Right atrium auricular region (tissue), 2 donors: ENCODE measurements at regions not wholly inside any gene's neighbourhood (a gene's known extent, or its start where the extent isn't known, plus 50 kb on each side); places are given as distances from the start of the nearest gene placed in this dataset.

Experiments used
- DNase-seq: peaks from one replicate; pipeline ENCODE4 v3.0.0-alpha.2; 2019; ENCODE audit warnings: low spot score
- H3K27ac ChIP-seq, 2 donors: fragments of 200-600 bp; sonication (generic); 1 replicate in 1 of 2; 2 replicates in 1 of 2; pipeline ENCODE4 v1.5.1; 2016 to 2019
- H3K27me3 ChIP-seq, 2 donors: fragments of 200-600 bp; sonication (generic); one replicate each; pipeline versions ENCODE4 v1.5.1 to v1.6.0; 2017 to 2019
- H3K36me3 ChIP-seq: fragments of 200-600 bp; sonication (generic); one replicate; pipeline ENCODE4 v1.5.1; 2016
- H3K4me1 ChIP-seq, 2 donors: fragments of 200-600 bp; sonication (generic); one replicate each; pipeline versions ENCODE4 v1.5.1 to v1.6.0; 2017 to 2019
- H3K4me3 ChIP-seq, 2 donors: fragments of 200-600 bp; sonication (generic); 1 replicate in 1 of 2; 2 replicates in 1 of 2; pipeline ENCODE4 v1.5.1; 2017 to 2019; ENCODE audit warnings: mild to moderate bottlenecking in 1 of 2, moderate library complexity in 1 of 2
- H3K9me3 ChIP-seq, 2 donors: fragments of 200-600 bp; sonication (generic); one replicate each; pipeline ENCODE4 v1.5.1; 2019
- CTCF ChIP-seq, 2 donors: fragments of 200-600 bp; sonication (generic); IDR thresholded peaks; one replicate each; pipeline ENCODE4 v1.5.1; 2019; ENCODE audit warnings: antibody characterized with exemption in 2 of 2

GRCh38 chr2:154603682-154604081, 94.8 kb upstream of the KCNJ3 start:
- H3K27ac ChIP-seq, result no peak overlapping the region
- no peak for DNase-seq
- no peaks in the 10 kb centered on the region for H3K9me3 ChIP-seq
- no peak overlapping the region for H3K4me3 ChIP-seq
- H3K36me3 ChIP-seq, result no peaks in the 10 kb centered on the region
- H3K27me3 ChIP-seq, result no peaks in the 10 kb centered on the region
- H3K4me1 ChIP-seq, result no peaks in the 10 kb centered on the region
- TF ChIP-seq CTCF (IDR thresholded peaks at IDR 0.05), result no peak

- no peak for DNase-seq
- H3K36me3 ChIP-seq, result no peaks in the 10 kb centered on the region
- H3K9me3 ChIP-seq, result no peaks in the 10 kb centered on the region
- no peaks in the 10 kb centered on the region for H3K27me3 ChIP-seq
- no peak overlapping the region for H3K27ac ChIP-seq
- no peak for TF ChIP-seq CTCF (IDR thresholded peaks at IDR 0.05)
- H3K4me1 ChIP-seq, result no peaks in the 10 kb centered on the region
- no peak overlapping the region for H3K4me3 ChIP-seq
These were observed 90.1 kb upstream of the KCNJ3 start for GRCh38 chr2:154608438-154608837.

GRCh38 chr2:154614906-154615305, 83.6 kb upstream of the KCNJ3 start:
- no peak overlapping the region for H3K4me3 ChIP-seq
- H3K9me3 ChIP-seq, result no peaks in the 10 kb centered on the region
- H3K4me1 ChIP-seq, result no peaks in the 10 kb centered on the region
- no peaks in the 10 kb centered on the region for H3K27me3 ChIP-seq
- H3K27ac ChIP-seq, result no peak overlapping the region
- DNase-seq, result no peak
- no peaks in the 10 kb centered on the region for H3K36me3 ChIP-seq
- TF ChIP-seq CTCF (IDR thresholded peaks at IDR 0.05), result no peak

GRCh38 chr2:154616659-154617058, 81.8 kb upstream of the KCNJ3 start:
- Histone ChIP-seq H3K4me1 (no peaks in the 10 kb centered on the region), H3K27ac (no peak overlapping the region), H3K27me3 (no peaks in the 10 kb centered on the region), H3K9me3 (no peaks in the 10 kb centered on the region), H3K4me3 (no peak overlapping the region), H3K36me3 (no peaks in the 10 kb centered on the region)
- DNase-seq, result no peak
- TF ChIP-seq CTCF (IDR thresholded peaks at IDR 0.05), result no peak

- H3K4me3 ChIP-seq, result no peak overlapping the region
- H3K27me3 ChIP-seq, result no peaks in the 10 kb centered on the region
- no peaks in the 10 kb centered on the region for H3K36me3 ChIP-seq
- DNase-seq, result no peak
- no peak overlapping the region for H3K27ac ChIP-seq
- no peaks in the 10 kb centered on the region for H3K4me1 ChIP-seq
- no peaks in the 10 kb centered on the region for H3K9me3 ChIP-seq
- no peak for TF ChIP-seq CTCF (IDR thresholded peaks at IDR 0.05)
These were observed 78.0 kb upstream of the KCNJ3 start for GRCh38 chr2:154620471-154620870.

GRCh38 chr2:154623819-154624218, 74.7 kb upstream of the KCNJ3 start:
- Histone ChIP-seq H3K4me3 (no peak overlapping the region), H3K27me3 (no peaks in the 10 kb centered on the region), H3K27ac (no peak overlapping the region), H3K9me3 (no peaks in the 10 kb centered on the region), H3K4me1 (no peaks in the 10 kb centered on the region), H3K36me3 (no peaks in the 10 kb centered on the region)
- no peak for DNase-seq
- peak; percentile 59 to 74 for TF ChIP-seq CTCF (IDR thresholded peaks at IDR 0.05)
